ENCODE measurements at regions not wholly inside any gene's neighbourhood (a gene's known extent, or its start where the extent isn't known, plus 50 kb on each side); places are given as distances from the start of the nearest gene placed in this dataset.

DNA sequence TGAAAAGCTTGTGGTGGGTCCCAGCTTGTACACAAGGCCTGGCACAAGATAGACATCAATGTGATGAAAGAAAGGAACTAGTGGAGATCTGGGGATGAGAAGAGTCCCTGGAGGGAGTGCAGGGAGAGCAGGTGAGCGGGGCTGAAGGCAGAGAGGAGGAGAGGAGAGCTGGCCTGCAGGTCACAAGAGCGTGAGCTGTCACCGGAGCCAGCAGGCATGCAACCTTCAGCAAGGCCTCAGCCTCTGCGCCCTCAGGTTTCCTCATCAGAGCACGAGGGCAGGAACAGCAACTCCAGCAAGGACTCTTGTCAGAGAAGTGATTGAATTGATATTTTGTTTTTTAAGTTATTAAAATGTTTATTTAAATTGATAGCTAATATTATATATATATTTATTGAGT, 188.6 kb downstream of the CXCL12 start:
- no peaks in the 10 kb centered on the region for H3K36me3 Mint-ChIP-seq (ENCODE audit: insufficient read depth, unreplicated experiment)
- BruUV-seq (replicated peaks): no TSS peak
- peaks cover 8% of the 10 kb centered on the region for H3K9me3 Mint-ChIP-seq (ENCODE audit: low read depth, unreplicated experiment)
- intact Hi-C loops (cut with micrococcal nuclease; ENCODE audit: unreplicated experiment): no loop called here
- H3K4me1 Mint-ChIP-seq (ENCODE audit: low read depth, unreplicated experiment): no peaks in the 10 kb centered on the region
- TF ChIP-seq, protein P1, sequence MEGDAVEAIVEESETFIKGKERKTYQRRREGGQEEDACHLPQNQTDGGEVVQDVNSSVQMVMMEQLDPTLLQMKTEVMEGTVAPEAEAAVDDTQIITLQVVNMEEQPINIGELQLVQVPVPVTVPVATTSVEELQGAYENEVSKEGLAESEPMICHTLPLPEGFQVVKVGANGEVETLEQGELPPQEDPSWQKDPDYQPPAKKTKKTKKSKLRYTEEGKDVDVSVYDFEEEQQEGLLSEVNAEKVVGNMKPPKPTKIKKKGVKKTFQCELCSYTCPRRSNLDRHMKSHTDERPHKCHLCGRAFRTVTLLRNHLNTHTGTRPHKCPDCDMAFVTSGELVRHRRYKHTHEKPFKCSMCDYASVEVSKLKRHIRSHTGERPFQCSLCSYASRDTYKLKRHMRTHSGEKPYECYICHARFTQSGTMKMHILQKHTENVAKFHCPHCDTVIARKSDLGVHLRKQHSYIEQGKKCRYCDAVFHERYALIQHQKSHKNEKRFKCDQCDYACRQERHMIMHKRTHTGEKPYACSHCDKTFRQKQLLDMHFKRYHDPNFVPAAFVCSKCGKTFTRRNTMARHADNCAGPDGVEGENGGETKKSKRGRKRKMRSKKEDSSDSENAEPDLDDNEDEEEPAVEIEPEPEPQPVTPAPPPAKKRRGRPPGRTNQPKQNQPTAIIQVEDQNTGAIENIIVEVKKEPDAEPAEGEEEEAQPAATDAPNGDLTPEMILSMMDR (IDR thresholded peaks at IDR 0.05; ENCODE audit: unreplicated experiment): no peak
- H3K27ac Mint-ChIP-seq (ENCODE audit: unreplicated experiment): no peak overlapping the region
- H3K27me3 Mint-ChIP-seq (ENCODE audit: unreplicated experiment): no peaks in the 10 kb centered on the region
- no peak overlapping the region for H3K4me3 Mint-ChIP-seq (ENCODE audit: low read depth, unreplicated experiment)
- CTCF ChIA-PET: no interaction called here
- no peak for DNase-seq

DNA sequence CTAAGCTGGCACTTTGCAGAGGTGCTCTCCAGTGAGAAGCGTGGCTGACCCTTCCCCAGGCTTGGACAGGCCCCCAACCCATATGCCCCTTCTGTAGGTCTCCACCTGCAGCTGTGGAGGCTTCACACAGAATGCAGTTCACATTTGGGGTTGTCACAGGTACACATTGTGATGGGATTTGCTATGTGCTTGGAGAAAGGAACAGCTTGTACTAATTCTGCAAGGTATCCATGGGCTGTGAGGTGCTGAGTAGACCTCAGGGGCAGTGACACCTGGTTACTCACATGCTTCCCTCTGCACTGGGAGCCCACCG, 188.9 kb downstream of the CXCL12 start:
- TF ChIP-seq, protein P1 (IDR thresholded peaks at IDR 0.05; ENCODE audit: unreplicated experiment): no peak
- Mint-ChIP-seq H3K9me3 (ENCODE audit: low read depth, unreplicated experiment) (peaks cover 9% of the 10 kb centered on the region), H3K27me3 (ENCODE audit: unreplicated experiment) (no peaks in the 10 kb centered on the region), H3K4me1 (ENCODE audit: low read depth, unreplicated experiment) (no peaks in the 10 kb centered on the region), H3K4me3 (ENCODE audit: low read depth, unreplicated experiment) (no peak overlapping the region), H3K27ac (ENCODE audit: unreplicated experiment) (no peak overlapping the region), H3K36me3 (ENCODE audit: insufficient read depth, unreplicated experiment) (no peaks in the 10 kb centered on the region)
- intact Hi-C loops (cut with micrococcal nuclease; ENCODE audit: unreplicated experiment): no loop called here
- CTCF ChIA-PET: no interaction called here
- DNase-seq: no peak
- BruUV-seq (replicated peaks): no TSS peak

DNA sequence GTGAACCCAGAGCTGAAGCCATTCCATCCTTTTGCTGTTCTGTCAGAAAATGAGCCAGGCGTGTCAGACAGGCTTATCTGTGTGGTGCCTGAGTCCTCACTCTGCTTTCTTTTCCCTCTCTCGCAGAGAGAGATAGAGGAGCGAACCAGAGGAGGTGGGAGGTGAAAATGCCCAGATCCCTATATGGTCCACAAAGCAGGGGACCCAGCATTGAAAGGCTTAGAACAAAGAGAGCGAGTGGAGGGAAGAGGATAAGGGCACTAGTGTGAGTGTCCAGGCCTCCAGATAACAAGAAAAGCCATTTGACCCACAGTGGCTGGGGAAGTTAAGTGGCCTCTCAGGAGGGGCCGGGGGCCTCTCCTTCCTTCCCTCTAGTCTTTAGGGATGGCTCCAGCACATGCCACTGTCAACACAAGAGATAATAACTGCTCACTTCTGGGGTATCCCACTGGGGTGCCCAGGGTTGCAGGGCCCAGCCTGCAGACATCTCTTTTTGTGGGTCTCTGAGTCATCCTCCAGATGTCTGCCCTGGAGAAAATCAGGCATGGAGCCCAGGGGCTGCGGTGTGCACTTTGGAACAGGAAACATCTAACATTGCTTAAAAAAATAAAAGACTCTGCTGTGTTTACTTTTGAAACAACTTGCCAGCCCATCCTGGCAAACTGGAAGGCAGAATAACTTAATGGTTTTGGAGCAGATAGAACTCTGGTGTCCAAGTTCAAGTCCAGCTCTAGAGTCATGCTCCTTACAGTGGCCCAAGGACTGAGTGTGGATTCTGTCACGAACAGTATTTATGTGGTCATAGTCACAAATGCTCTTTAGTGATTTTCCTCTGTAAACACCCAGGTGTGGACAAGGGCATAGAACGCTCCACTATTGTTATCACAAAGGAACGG, 189.5 kb downstream of the CXCL12 start:
- TF ChIP-seq, protein P1 (IDR thresholded peaks at IDR 0.05; ENCODE audit: unreplicated experiment): no peak
- Mint-ChIP-seq H3K27ac (ENCODE audit: unreplicated experiment) (no peak overlapping the region), H3K4me1 (ENCODE audit: low read depth, unreplicated experiment) (no peaks in the 10 kb centered on the region)

DNA sequence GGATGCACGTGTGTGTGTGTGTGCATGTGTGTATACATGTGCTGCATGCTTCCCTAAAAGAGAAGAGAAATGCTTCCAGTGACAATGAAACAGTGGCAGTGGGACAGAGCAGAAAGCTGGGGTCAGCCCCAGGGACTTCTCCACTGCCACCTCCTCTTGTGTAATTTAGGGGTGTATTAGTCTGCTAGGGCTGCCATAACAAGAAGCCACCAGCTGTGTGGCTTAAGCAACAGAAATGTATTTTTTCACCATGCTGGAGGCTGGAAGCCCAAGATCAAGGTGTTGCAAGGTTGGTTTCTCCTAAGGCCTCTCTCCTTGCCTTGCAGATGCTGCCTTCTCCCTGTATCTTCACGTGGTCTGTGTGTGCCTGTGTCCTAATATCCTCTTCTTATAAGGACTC, 190.5 kb downstream of the CXCL12 start:
- Mint-ChIP-seq H3K4me3 (ENCODE audit: low read depth, unreplicated experiment) (no peak overlapping the region), H3K36me3 (ENCODE audit: insufficient read depth, unreplicated experiment) (no peaks in the 10 kb centered on the region), H3K27me3 (ENCODE audit: unreplicated experiment) (no peaks in the 10 kb centered on the region), H3K4me1 (ENCODE audit: low read depth, unreplicated experiment) (no peaks in the 10 kb centered on the region), H3K27ac (ENCODE audit: unreplicated experiment) (no peak overlapping the region), H3K9me3 (ENCODE audit: low read depth, unreplicated experiment) (peaks cover 10% of the 10 kb centered on the region)
- CTCF ChIA-PET: no interaction called here
- BruUV-seq (replicated peaks): no TSS peak
- TF ChIP-seq, protein P1 (IDR thresholded peaks at IDR 0.05; ENCODE audit: unreplicated experiment): no peak
- intact Hi-C loops (cut with micrococcal nuclease; ENCODE audit: unreplicated experiment): no loop called here
- no peak for DNase-seq

More for the DNA sequence above, 189.5 kb downstream of the CXCL12 start:
- Mint-ChIP-seq H3K27me3 (ENCODE audit: unreplicated experiment) (no peaks in the 10 kb centered on the region), H3K4me3 (ENCODE audit: low read depth, unreplicated experiment) (no peak overlapping the region), H3K9me3 (ENCODE audit: low read depth, unreplicated experiment) (peaks cover 10% of the 10 kb centered on the region), H3K36me3 (ENCODE audit: insufficient read depth, unreplicated experiment) (no peaks in the 10 kb centered on the region)
- DNase-seq: no peak
- CTCF ChIA-PET: no interaction called here
- BruUV-seq (replicated peaks): no TSS peak
- intact Hi-C loops (cut with micrococcal nuclease; ENCODE audit: unreplicated experiment): no loop called here

All from Calu3 (cell line).